Uterus (tissue), 3 donors: ENCODE measurements at regions not wholly inside any gene's neighbourhood (a gene's known extent, or its start where the extent isn't known, plus 50 kb on each side); places are given as distances from the start of the nearest gene placed in this dataset.

Experiments used
- DNase-seq, 2 donors: peaks; one replicate each; pipeline ENCODE4 v3.0.0-alpha.2; 2019 to 2020
- H3K27ac ChIP-seq, 2 donors: fragments of 200-600 bp; sonication (generic); 1 replicate in 1 of 2; 2 replicates in 1 of 2; pipeline ENCODE4 v1.5.1; 2016 to 2018
- H3K27me3 ChIP-seq, 2 donors: fragments of 200-600 bp; sonication (generic); one replicate each; pipeline ENCODE4 v1.5.1; 2018 to 2019; ENCODE audit warnings: control low read depth in 1 of 2
- H3K36me3 ChIP-seq, 2 donors: fragments of 200-600 bp; sonication (generic); one replicate each; pipeline ENCODE4 v1.5.1; 2019; ENCODE audit warnings: control low read depth in 1 of 2
- H3K4me1 ChIP-seq, 2 donors: fragments of 200-600 bp; sonication (generic); one replicate each; pipeline ENCODE4 v1.5.1; 2018 to 2019; ENCODE audit warnings: control low read depth in 1 of 2
- H3K4me3 ChIP-seq, 2 donors: fragments of 200-600 bp; sonication (generic); 1 replicate in 1 of 2; 2 replicates in 1 of 2; pipeline ENCODE4 v1.5.1; 2018 to 2019; ENCODE audit warnings: mild to moderate bottlenecking in 1 of 2
- H3K9me3 ChIP-seq, 2 donors: fragments of 200-600 bp; sonication (generic); one replicate each; pipeline ENCODE4 v1.5.1; 2019; ENCODE audit warnings: control low read depth in 1 of 2
- POLR2A ChIP-seq, 2 donors: fragments of 450-650 bp; IDR thresholded peaks; one replicate each; pipeline ENCODE4 v1.6.1; 2016; ENCODE audit warnings: antibody characterized with exemption in 2 of 2, mild to moderate bottlenecking in 1 of 2, moderate library complexity in 1 of 2
- intact Hi-C: fragments of 100-400 bp; cut with DNase I; formaldehyde crosslinking; loops from one replicate; pipeline ENCODE4 v1.15.1; 2023; ENCODE audit warnings: low total_unique reads
- TF ChIP-seq, protein P1 (sequence below), 4 experiments: fragments of 200-600 bp in 2 of 4; fragments of 450-650 bp in 2 of 4; sonication (generic) in 2 of 4; IDR thresholded peaks; one replicate each; pipeline ENCODE4 v1.5.1; 2016 to 2019; ENCODE audit warnings: antibody characterized with exemption in 4 of 4, mild to moderate bottlenecking in 2 of 4, moderate library complexity in 1 of 4
- donor health status: DM: yes; HTN: yes; CAD: no.

GRCh38 chr2:17125989-17126620 lies 392.1 kb downstream of the RAD51AP2 start:
- no peaks in the 10 kb centered on the region for H3K9me3 ChIP-seq
- no peak overlapping the region for H3K27ac ChIP-seq
- no peak for DNase-seq
- no peak for TF ChIP-seq POLR2A (IDR thresholded peaks at IDR 0.05)
- TF ChIP-seq, protein P1, sequence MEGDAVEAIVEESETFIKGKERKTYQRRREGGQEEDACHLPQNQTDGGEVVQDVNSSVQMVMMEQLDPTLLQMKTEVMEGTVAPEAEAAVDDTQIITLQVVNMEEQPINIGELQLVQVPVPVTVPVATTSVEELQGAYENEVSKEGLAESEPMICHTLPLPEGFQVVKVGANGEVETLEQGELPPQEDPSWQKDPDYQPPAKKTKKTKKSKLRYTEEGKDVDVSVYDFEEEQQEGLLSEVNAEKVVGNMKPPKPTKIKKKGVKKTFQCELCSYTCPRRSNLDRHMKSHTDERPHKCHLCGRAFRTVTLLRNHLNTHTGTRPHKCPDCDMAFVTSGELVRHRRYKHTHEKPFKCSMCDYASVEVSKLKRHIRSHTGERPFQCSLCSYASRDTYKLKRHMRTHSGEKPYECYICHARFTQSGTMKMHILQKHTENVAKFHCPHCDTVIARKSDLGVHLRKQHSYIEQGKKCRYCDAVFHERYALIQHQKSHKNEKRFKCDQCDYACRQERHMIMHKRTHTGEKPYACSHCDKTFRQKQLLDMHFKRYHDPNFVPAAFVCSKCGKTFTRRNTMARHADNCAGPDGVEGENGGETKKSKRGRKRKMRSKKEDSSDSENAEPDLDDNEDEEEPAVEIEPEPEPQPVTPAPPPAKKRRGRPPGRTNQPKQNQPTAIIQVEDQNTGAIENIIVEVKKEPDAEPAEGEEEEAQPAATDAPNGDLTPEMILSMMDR (IDR thresholded peaks at IDR 0.05), result no peak
- H3K4me3 ChIP-seq, result no peak overlapping the region
- no peaks in the 10 kb centered on the region for H3K36me3 ChIP-seq
- no peaks in the 10 kb centered on the region for H3K4me1 ChIP-seq
- intact Hi-C loops, result no loop called here
- H3K27me3 ChIP-seq, result no peaks in the 10 kb centered on the region

- TF ChIP-seq POLR2A (IDR thresholded peaks at IDR 0.05), result no peak
- intact Hi-C loops, result no loop called here
- Histone ChIP-seq H3K27ac (no peak overlapping the region), H3K4me1 (no peaks in the 10 kb centered on the region), H3K4me3 (no peak overlapping the region), H3K36me3 (no peaks in the 10 kb centered on the region), H3K9me3 (no peaks in the 10 kb centered on the region), H3K27me3 (peaks cover 0 to 5% of the 10 kb centered on the region in 2 donors)
- no peak for DNase-seq
These were observed 393.5 kb downstream of the RAD51AP2 start for GRCh38 chr2:17124575-17125318.

GRCh38 chr2:17122887-17123501 lies 395.2 kb downstream of the RAD51AP2 start:
- no peaks in the 10 kb centered on the region for H3K36me3 ChIP-seq

GRCh38 chr2:17115466-17115865 lies 402.8 kb downstream of the RAD51AP2 start:
- no peak overlapping the region for H3K27ac ChIP-seq
- no peaks in the 10 kb centered on the region for H3K9me3 ChIP-seq
- no peak overlapping the region for H3K4me3 ChIP-seq
- DNase-seq, result no peak
- no peaks in the 10 kb centered on the region for H3K4me1 ChIP-seq
- H3K36me3 ChIP-seq, result no peaks in the 10 kb centered on the region
- no peak for TF ChIP-seq POLR2A (IDR thresholded peaks at IDR 0.05)
- TF ChIP-seq, protein P1 (IDR thresholded peaks at IDR 0.05), result no peak
- peaks cover 0 to 5% of the 10 kb centered on the region in 2 donors for H3K27me3 ChIP-seq
- intact Hi-C loops, result no loop called here

More at GRCh38 chr2:17122887-17123501, 395.2 kb downstream of the RAD51AP2 start:
- TF ChIP-seq, protein P1 (IDR thresholded peaks at IDR 0.05), result no peak
- no peak for TF ChIP-seq POLR2A (IDR thresholded peaks at IDR 0.05)
- no peak overlapping the region for H3K27ac ChIP-seq
- H3K4me3 ChIP-seq, result no peak overlapping the region
- intact Hi-C loops, result no loop called here
- no peak for DNase-seq
- H3K4me1 ChIP-seq, result no peaks in the 10 kb centered on the region
- H3K9me3 ChIP-seq, result no peaks in the 10 kb centered on the region
- peaks cover 0 to 5% of the 10 kb centered on the region in 2 donors for H3K27me3 ChIP-seq

DNA sequence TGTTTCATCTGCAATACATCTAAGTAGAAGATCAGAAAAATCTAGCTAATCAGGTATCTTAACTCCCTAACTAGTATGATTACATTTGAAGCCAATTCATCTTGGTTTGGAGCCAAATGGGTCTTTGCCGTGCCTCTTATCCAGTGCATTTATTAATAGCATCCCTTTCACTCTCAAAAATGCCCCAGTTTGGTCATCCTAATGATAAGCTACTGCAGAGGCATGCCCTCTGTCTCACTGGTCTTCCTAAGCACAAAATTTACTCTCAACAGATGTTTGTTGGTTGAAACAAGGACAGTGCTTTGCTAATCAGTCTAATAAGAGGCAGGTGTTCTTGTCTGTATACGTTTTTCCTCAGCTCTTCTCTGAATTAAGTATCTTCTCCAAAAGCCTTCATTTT lies 403.2 kb downstream of the RAD51AP2 start:
- Histone ChIP-seq H3K9me3 (no peaks in the 10 kb centered on the region), H3K4me1 (no peaks in the 10 kb centered on the region), H3K36me3 (no peaks in the 10 kb centered on the region), H3K4me3 (no peak overlapping the region), H3K27me3 (peaks cover 0 to 3% of the 10 kb centered on the region in 2 donors), H3K27ac (no peak overlapping the region)
- TF ChIP-seq, protein P1 (IDR thresholded peaks at IDR 0.05), result no peak
- TF ChIP-seq POLR2A (IDR thresholded peaks at IDR 0.05), result no peak
- intact Hi-C loops, result no loop called here
- DNase-seq, result no peak
